ENCODE measurements at regions not wholly inside any gene's neighbourhood (a gene's known extent, or its start where the extent isn't known, plus 50 kb on each side); places are given as distances from the start of the nearest gene placed in this dataset.

- no peak for ATAC-seq
- ChIA-PET POLR2A (no interaction called here), CTCF (no interaction called here)
- DNase-seq (ENCODE audit: low read depth, low spot score), result no peak
- in situ Hi-C loops (cut with HindIII; ENCODE audit: low pct_unique_long_range_greater_than_20kb, low sequenced_read_pairs) (no loop called here), intact Hi-C loops (cut with micrococcal nuclease; ENCODE audit: unreplicated experiment) (no loop called here)
- H3K36me3 ChIP-seq (ENCODE audit: control insufficient read depth, insufficient read depth, low read length), result no peaks in the 10 kb centered on the region
- no peak overlapping the region for H3K4me3 ChIP-seq (ENCODE audit: low read depth in 2 of 2, low read length in 2 of 2)
- no TSS peak for BruUV-seq (replicated peaks)
- no peaks in the 10 kb centered on the region for H3K9me3 ChIP-seq (ENCODE audit: control insufficient read depth, insufficient read depth, low read depth, low read length)
- no peaks in the 10 kb centered on the region for H3K4me1 ChIP-seq (ENCODE audit: control insufficient read depth, insufficient read depth, low read length)
- H3K27ac ChIP-seq (ENCODE audit: low read length), result no peak overlapping the region
- peaks cover 5% of the 10 kb centered on the region for H3K27me3 ChIP-seq (ENCODE audit: control insufficient read depth, insufficient read depth, low read length)
- TF ChIP-seq REST (IDR thresholded peaks at IDR 0.05; ENCODE audit: insufficient read depth in 1 of 2, low read depth in 2 of 2, low read length in 1 of 2), result no peak
- no peak for TF ChIP-seq SIN3A (IDR thresholded peaks at IDR 0.05; ENCODE audit: borderline replicate concordance, insufficient read depth, low read depth, low read length)
- no peak for TF ChIP-seq POLR2AphosphoS5 (IDR thresholded peaks at IDR 0.05; ENCODE audit: low read depth, low read length)
- TF ChIP-seq CTCF (IDR thresholded peaks at IDR 0.05), result no peak
- no peak for TF ChIP-seq TCF7L2 (IDR thresholded peaks at IDR 0.05; ENCODE audit: low read depth, low read length)
Observed at GRCh38 chr5:38124321-38124720, 134.0 kb upstream of the EGFLAM start.

GRCh38 chr5:38121420-38121819 is 136.9 kb upstream of the EGFLAM start:
- Histone ChIP-seq H3K4me1 (ENCODE audit: control insufficient read depth, insufficient read depth, low read length) (no peaks in the 10 kb centered on the region), H3K27me3 (ENCODE audit: control insufficient read depth, insufficient read depth, low read length) (no peaks in the 10 kb centered on the region), H3K4me3 (ENCODE audit: low read depth in 2 of 2, low read length in 2 of 2) (no peak overlapping the region), H3K9me3 (ENCODE audit: control insufficient read depth, insufficient read depth, low read depth, low read length) (no peaks in the 10 kb centered on the region), H3K36me3 (ENCODE audit: control insufficient read depth, insufficient read depth, low read length) (no peaks in the 10 kb centered on the region), H3K27ac (ENCODE audit: low read length) (no peak overlapping the region)
- CTCF ChIA-PET, result no interaction called here
- TF ChIP-seq POLR2AphosphoS5 (IDR thresholded peaks at IDR 0.05; ENCODE audit: low read depth, low read length) (no peak), SIN3A (IDR thresholded peaks at IDR 0.05; ENCODE audit: borderline replicate concordance, insufficient read depth, low read depth, low read length) (no peak), CTCF (IDR thresholded peaks at IDR 0.05) (no peak), REST (IDR thresholded peaks at IDR 0.05; ENCODE audit: insufficient read depth in 1 of 2, low read depth in 2 of 2, low read length in 1 of 2) (no peak), TCF7L2 (IDR thresholded peaks at IDR 0.05; ENCODE audit: low read depth, low read length) (no peak)
- POLR2A ChIA-PET, result no interaction called here
- BruUV-seq (replicated peaks), result no TSS peak
- no peak for DNase-seq (ENCODE audit: low read depth, low spot score)
- intact Hi-C loops (cut with micrococcal nuclease; ENCODE audit: unreplicated experiment), result no loop called here
- in situ Hi-C loops (cut with HindIII; ENCODE audit: low pct_unique_long_range_greater_than_20kb, low sequenced_read_pairs), result no loop called here
- no peak for ATAC-seq
